ENCODE measurements at regions not wholly inside any gene's neighbourhood (a gene's known extent, or its start where the extent isn't known, plus 50 kb on each side); places are given as distances from the start of the nearest gene placed in this dataset.

DNA sequence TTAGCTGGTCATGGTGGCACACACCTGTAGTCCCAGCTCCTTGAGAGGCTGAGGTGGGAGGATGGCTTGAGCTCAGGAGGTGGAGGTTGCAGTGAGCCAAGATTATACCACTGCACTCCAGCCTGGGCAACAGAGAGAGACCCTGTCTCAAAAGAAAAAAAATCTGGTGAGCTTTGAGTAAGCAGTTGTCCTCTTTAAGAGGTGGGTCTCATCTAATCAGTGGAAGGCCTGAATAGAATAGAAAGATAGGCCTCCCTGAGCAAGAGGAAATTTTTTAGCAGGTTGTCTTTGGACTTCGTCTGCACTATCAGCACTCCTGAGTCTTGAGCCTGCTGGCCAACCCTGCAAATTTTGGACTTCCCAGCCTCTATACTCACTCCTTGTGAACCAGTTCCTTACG lies 266.0 kb upstream of the ZFHX3 start (continued):
- TF ChIP-seq FOXA1 (IDR thresholded peaks at IDR 0.05) = no peak
- no peak for TF ChIP-seq FOXA1 (CRISPR knock-in tag; IDR thresholded peaks at IDR 0.05)
- TF ChIP-seq, protein P1, sequence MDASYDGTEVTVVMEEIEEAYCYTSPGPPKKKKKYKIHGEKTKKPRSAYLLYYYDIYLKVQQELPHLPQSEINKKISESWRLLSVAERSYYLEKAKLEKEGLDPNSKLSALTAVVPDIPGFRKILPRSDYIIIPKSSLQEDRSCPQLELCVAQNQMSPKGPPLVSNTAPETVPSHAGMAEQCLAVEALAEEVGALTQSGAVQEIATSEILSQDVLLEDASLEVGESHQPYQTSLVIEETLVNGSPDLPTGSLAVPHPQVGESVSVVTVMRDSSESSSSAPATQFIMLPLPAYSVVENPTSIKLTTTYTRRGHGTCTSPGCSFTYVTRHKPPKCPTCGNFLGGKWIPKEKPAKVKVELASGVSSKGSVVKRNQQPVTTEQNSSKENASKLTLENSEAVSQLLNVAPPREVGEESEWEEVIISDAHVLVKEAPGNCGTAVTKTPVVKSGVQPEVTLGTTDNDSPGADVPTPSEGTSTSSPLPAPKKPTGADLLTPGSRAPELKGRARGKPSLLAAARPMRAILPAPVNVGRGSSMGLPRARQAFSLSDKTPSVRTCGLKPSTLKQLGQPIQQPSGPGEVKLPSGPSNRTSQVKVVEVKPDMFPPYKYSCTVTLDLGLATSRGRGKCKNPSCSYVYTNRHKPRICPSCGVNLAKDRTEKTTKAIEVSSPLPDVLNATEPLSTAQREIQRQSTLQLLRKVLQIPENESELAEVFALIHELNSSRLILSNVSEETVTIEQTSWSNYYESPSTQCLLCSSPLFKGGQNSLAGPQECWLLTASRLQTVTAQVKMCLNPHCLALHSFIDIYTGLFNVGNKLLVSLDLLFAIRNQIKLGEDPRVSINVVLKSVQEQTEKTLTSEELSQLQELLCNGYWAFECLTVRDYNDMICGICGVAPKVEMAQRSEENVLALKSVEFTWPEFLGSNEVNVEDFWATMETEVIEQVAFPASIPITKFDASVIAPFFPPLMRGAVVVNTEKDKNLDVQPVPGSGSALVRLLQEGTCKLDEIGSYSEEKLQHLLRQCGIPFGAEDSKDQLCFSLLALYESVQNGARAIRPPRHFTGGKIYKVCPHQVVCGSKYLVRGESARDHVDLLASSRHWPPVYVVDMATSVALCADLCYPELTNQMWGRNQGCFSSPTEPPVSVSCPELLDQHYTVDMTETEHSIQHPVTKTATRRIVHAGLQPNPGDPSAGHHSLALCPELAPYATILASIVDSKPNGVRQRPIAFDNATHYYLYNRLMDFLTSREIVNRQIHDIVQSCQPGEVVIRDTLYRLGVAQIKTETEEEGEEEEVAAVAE (CRISPR knock-in tag; IDR thresholded peaks at IDR 0.05; ENCODE audit: borderline replicate concordance) = no peak

DNA sequence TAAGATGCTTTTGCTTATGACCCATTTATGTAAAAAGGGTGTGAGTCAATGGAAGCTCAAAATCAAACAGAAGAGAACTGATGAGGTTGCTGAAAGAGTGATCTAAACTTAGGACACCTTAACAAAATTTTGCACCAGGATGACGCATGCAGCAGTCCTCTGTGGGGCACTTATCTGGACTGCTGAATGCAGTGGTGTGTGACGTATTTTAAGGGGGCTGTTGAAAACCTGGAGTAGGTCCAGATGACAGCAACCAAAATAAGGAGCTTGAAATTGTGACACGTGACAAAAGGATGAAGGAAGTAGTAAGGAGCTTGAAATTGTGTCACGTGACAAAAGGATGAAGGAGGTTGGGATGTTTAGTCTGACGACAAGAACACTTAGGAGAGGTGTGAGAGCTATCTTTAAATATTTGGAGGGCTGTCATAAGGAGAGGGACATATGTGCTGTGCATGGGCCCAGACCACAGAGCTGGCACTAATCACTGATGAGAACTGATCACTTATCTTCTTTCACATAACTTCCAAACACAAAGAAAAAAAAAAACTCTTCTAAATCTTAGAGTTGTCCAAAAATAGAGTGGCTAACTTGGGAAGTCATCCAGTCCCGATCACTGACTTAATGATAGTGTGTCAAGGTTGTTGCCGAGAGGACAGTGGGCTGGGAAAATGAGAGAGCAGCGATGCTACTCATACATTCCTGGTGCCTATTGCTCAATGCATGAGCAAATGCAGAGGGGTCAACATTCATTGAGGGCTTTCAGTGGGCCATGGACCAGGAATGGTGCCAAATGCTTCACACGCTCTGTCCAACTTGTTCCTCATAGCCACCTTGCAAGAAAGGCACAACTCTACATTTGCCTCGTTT lies 264.2 kb upstream of the ZFHX3 start:
- no peak for ATAC-seq

More for the DNA sequence above, 264.2 kb upstream of the ZFHX3 start:
- TF ChIP-seq CREB1 (IDR thresholded peaks at IDR 0.05) (peak; percentile 81), CREB1 (CRISPR knock-in tag; IDR thresholded peaks at IDR 0.05) (no peak), FIP1L1 (IDR thresholded peaks at IDR 0.05; ENCODE audit: borderline replicate concordance, insufficient read depth, low read depth, low read length) (no peak), CEBPB (IDR thresholded peaks at IDR 0.05; ENCODE audit: borderline replicate concordance, low read depth, low read length) (peak; percentile 48; the same call in 1 of the 2 replicates), STAG1 (CRISPR knock-in tag; IDR thresholded peaks at IDR 0.05) (no peak), RAD51 (IDR thresholded peaks at IDR 0.05; ENCODE audit: borderline replicate concordance) (peak; percentile 93)
- TF ChIP-seq, protein P2, sequence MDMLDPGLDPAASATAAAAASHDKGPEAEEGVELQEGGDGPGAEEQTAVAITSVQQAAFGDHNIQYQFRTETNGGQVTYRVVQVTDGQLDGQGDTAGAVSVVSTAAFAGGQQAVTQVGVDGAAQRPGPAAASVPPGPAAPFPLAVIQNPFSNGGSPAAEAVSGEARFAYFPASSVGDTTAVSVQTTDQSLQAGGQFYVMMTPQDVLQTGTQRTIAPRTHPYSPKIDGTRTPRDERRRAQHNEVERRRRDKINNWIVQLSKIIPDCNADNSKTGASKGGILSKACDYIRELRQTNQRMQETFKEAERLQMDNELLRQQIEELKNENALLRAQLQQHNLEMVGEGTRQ (IDR thresholded peaks at IDR 0.05; ENCODE audit: low read depth, low read length) = peak; percentile 88
- TF ChIP-seq, protein P2 (CRISPR knock-in tag; IDR thresholded peaks at IDR 0.05; ENCODE audit: borderline replicate concordance) = no peak
- H3K27me3 ChIP-seq (ENCODE audit: control insufficient read depth in 1 of 2, insufficient read depth in 2 of 2, low read length in 2 of 2) = peaks cover 0 to 10% of the 10 kb centered on the region in 2 experiments; a peak in 2 of 5 replicates
- FAIRE-seq (no peak), DNase-seq (ENCODE audit: low spot score) (no peak)
- in situ Hi-C loops (cut with HindIII; ENCODE audit: extremely low pct_ligation_motif_present, low pct_unique_long_range_greater_than_20kb) (no loop called here), intact Hi-C loops (cut with micrococcal nuclease; ENCODE audit: unreplicated experiment) (loop anchor here (1.0 kb wide), 1 partner anchor 31 kb away; no protein-coding TSS in a partner anchor)
- H3K79me2 ChIP-seq (ENCODE audit: insufficient read depth, low read length) = no peaks in the 10 kb centered on the region
- no TSS peak for BruUV-seq (replicated peaks)
- H3K9me3 ChIP-seq (ENCODE audit: low read length) = no peaks in the 10 kb centered on the region
- H3K4me1 ChIP-seq (ENCODE audit: insufficient read depth, low read length) = no peaks in the 10 kb centered on the region
- no peaks in the 10 kb centered on the region for H4K20me1 ChIP-seq (ENCODE audit: insufficient read depth, low read length)
- H3K4me3 ChIP-seq (replicated peaks in 1 of 3; ENCODE audit: insufficient read depth in 1 of 3, low read depth in 2 of 3, low read length in 3 of 3) = no peak overlapping the region
- H2AFZ ChIP-seq (ENCODE audit: low read length) = no peak overlapping the region
- H3K27ac ChIP-seq (ENCODE audit: extremely low read length, insufficient read depth, low read length) = no peak overlapping the region
- ChIA-PET CTCF (ENCODE audit: low intra/inter-chr PET ratio, low total read pairs) (no interaction called here), POLR2A (no interaction called here)
- H3K36me3 ChIP-seq (replicated peaks in 1 of 2; ENCODE audit: control insufficient read depth in 1 of 2, insufficient read depth in 2 of 2, low read length in 2 of 2) = no peaks in the 10 kb centered on the region
- no peak overlapping the region for H3K9ac ChIP-seq (ENCODE audit: insufficient read depth, low read depth, low read length)
- 15% methylated on average over 10 of the region's 10 CpGs for WGBS (ENCODE audit: low lambda C conversion rate)
- no peak overlapping the region for H3K4me2 ChIP-seq (ENCODE audit: low read depth, low read length)

All from HepG2 (cell line).